Kidney capillary endothelial cell (primary cell): ENCODE measurements at regions not wholly inside any gene's neighbourhood (a gene's known extent, or its start where the extent isn't known, plus 50 kb on each side); places are given as distances from the start of the nearest gene placed in this dataset.
"Not testable (repeated sequence)": the region's sequence is repeated elsewhere in the genome, so short reads cannot be mapped to it uniquely, and the experiment has no call there.

Source experiments
- DNase-seq: peaks from one replicate; pipeline ENCODE4 v3.0.0-alpha.2; 2018; ENCODE audit warnings: low spot score

GRCh38 chr9:115808108-115808507 is 345.5 kb upstream of the PAPPA start:
- no peak for DNase-seq

- no peak for DNase-seq
Measured at GRCh38 chr9:115808695-115809094, 344.9 kb upstream of the PAPPA start.

GRCh38 chr9:115810166-115810565 is 343.4 kb upstream of the PAPPA start:
- DNase-seq = no peak

GRCh38 chr9:115814081-115814480 is 339.5 kb upstream of the PAPPA start:
- DNase-seq = no peak

- no peak for DNase-seq
Measured at GRCh38 chr9:115815786-115816185, 337.8 kb upstream of the PAPPA start.

- not testable (repeated sequence) for DNase-seq
Measured at GRCh38 chr9:115818651-115819050, 334.9 kb upstream of the PAPPA start.

- no peak for DNase-seq
Measured at GRCh38 chr9:115832031-115832430, 321.6 kb upstream of the PAPPA start.

- DNase-seq = no peak
Measured at GRCh38 chr9:115837618-115838017, 316.0 kb upstream of the PAPPA start.

GRCh38 chr9:115838417-115838816 is 315.2 kb upstream of the PAPPA start:
- no peak for DNase-seq

GRCh38 chr9:115844433-115844832 is 309.2 kb upstream of the PAPPA start:
- DNase-seq = not testable (repeated sequence)

GRCh38 chr9:115845648-115846312 is 307.8 kb upstream of the PAPPA start:
- no peak for DNase-seq

- no peak for DNase-seq
Measured at GRCh38 chr9:115847216-115847615, 306.4 kb upstream of the PAPPA start.

- DNase-seq = no peak
Measured at GRCh38 chr9:115849679-115850412, 303.7 kb upstream of the PAPPA start.

- no peak for DNase-seq
Measured at GRCh38 chr9:115850548-115851304, 302.9 kb upstream of the PAPPA start.

GRCh38 chr9:115855458-115856133 is 298.0 kb upstream of the PAPPA start:
- DNase-seq = no peak

- DNase-seq = not testable (repeated sequence)
Measured at GRCh38 chr9:115858421-115858820, 295.2 kb upstream of the PAPPA start.

- no peak for DNase-seq
Measured at GRCh38 chr9:115862021-115862420, 291.6 kb upstream of the PAPPA start.

- DNase-seq = no peak
Measured at GRCh38 chr9:115864581-115864980, 289.0 kb upstream of the PAPPA start.

GRCh38 chr9:115867326-115867725 is 286.3 kb upstream of the PAPPA start:
- DNase-seq = no peak

GRCh38 chr9:115877852-115878438 is 275.6 kb upstream of the PAPPA start:
- no peak for DNase-seq

GRCh38 chr9:115879451-115879850 is 274.1 kb upstream of the PAPPA start:
- DNase-seq = no peak
